Stimulated activated CD4-positive, alpha-beta T cell treated with anti-CD3 and anti-CD28 coated beads, TNF-alpha, amount 100 ng/mL, for 1 hour (primary cell): ENCODE measurements at regions not wholly inside any gene's neighbourhood (a gene's known extent, or its start where the extent isn't known, plus 50 kb on each side); places are given as distances from the start of the nearest gene placed in this dataset.
"Not testable (repeated sequence)": the region's sequence is repeated elsewhere in the genome, so short reads cannot be mapped to it uniquely, and the experiment has no call there.

Source experiments
- DNase-seq, 3 donors: peaks; one replicate each; pipeline ENCODE4 v3.0.0-alpha.2; 2020; ENCODE audit warnings: low read depth in 3 of 3, low spot score in 1 of 3

- no peak for DNase-seq
Measured at GRCh38 chr9:89926691-89927220, 321.9 kb downstream of the GADD45G start.

DNA sequence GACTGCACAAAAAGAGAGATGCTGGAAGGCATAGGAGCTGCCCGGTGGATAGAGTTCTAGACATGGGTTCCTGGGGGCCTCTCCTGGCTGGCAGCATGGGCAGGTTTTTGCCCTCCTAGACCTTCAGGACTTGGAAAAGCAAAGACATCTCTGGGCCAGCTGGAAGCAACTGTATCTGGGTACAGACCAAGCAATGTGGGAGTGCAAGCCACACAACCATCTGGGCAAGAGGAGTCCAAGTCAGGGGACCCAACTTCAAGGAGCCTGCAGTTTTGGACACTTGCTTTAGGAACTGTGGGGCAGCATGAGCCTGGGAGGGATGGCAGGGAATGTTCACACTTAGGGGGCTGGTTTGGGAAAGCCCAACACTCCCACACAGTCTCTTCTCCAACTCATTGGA, 323.3 kb downstream of the GADD45G start:
- no peak for DNase-seq

DNA sequence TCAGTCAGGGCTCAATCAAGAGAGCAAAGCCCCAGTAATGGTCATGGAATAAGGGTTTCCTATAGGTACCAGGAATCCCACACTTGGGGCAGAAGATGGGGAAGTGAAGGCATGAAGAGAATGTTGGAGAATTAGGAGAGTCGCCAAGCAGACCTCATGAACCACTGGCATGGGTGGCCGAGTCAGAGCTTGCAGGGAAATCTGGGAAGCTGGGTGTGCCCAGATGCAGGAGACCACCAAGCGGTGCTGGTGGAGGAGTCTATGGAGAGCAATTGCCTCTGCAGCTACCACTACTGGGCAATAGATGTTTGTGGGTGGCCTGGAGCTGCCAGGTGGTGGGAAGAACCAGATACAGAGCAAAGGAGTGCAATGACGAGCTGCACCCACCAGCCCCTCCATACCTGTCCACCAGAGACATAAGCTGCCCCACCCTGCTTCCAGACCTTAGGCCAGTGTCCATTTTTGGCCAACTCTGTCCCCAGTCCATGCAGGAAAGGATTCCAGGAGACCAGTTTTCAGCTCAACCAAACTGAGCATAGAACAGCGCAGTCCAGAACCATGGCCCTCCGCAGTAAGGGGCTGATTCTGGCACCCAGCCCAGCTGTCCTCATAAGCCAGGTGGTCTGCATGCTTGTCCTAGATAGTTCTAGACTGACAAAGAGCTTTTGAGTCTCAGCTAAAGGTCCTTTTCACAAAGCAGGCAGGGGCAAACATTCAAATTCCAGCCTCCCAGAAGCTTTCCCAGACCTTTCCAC, 323.9 kb downstream of the GADD45G start:
- DNase-seq, result no peak

DNA sequence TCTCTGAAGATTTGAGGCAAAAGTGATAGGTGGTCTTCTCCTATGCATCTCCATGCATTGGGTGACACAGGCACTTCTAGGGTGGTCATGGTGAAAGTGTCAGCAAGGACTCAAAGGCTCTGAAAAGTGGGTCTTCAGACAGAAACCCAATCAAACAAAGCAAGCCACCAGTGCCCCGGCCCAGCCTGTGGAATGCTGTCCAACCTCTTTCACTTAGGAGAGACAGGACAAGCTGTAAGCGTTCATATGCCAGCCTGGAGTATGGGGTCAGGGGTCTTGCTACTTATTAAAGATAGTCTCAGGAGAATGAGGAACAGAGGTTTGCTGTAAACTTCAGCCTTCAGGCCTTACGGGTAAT, 324.5 kb downstream of the GADD45G start:
- no peak for DNase-seq

DNA sequence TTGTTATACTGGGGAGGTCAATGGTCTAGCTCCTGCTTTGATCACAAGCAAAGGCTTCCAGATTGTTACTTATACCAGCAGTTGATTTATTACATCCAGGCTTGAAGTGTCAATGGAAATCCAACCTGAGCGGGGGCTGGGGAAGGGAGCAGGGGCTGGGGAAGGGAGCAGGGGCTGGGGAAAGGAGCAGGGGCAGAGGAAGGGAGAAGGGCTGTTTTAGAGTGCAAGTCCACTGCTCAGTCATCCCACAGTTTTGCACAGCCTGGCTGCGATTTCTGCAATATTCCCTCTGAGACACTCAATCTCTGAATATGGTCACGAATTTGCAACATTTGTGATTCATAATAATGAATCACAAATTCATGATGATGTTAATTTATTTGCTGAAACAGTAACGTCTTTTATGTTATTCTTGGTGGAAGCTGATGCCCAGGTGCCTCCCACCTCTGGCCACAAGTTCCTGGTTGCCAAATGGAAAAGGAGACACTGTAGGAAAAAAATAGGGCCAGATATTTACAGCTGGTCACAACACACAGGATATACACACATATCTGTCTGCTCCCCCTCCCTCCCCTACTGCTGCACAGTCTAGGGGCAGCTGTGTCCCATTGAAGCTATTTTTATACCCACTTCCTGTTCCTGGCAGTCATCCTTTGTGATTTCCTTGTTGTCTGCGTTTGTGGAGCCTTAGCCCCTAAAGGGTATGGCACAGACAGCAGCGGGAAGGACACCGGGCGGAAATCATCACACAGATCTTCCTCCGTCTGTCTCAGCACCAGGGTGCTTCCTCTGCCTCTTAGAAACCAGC, 325.1 kb downstream of the GADD45G start:
- no peak for DNase-seq

DNA sequence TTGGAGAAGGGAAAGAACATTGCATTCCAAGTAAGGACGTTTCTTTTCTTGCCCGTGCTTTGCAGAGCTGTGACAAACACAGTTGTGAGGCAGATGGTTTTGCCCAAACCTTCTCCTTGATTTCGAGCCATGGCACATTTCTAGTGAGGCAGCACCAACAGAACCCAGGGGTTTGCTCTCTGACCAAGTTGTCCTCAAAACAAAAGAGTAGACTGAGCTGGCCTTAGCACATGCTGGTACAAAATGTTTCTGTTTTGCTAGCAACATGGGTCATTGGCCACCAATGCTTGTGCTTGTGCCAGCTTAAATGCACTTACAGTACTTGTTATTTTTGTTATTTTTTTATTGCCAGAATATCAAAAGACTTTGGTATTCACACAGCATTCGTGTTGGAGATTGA, 328.8 kb downstream of the GADD45G start:
- no peak for DNase-seq

GRCh38 chr9:89935115-89935514, 330.3 kb downstream of the GADD45G start:
- no peak for DNase-seq

DNA sequence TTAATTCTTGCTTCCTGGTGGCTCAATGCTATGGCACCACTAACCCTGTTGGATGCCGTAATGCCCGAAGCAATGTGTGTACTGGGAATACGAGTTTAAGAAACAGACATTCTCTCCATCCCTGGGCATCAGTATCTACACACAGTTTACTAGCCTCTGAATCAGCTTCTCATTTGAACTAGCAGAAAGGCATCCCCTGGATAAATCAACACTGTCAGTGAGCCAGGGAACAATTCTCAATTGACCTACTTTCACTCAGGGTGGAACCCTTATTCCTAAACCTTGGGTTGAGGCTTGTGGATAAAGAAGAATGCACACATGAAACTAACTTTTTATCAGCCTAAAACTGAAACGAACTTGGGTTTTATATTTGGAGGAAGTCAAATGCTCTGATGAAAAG, 331.0 kb downstream of the GADD45G start:
- DNase-seq, result no peak

DNA sequence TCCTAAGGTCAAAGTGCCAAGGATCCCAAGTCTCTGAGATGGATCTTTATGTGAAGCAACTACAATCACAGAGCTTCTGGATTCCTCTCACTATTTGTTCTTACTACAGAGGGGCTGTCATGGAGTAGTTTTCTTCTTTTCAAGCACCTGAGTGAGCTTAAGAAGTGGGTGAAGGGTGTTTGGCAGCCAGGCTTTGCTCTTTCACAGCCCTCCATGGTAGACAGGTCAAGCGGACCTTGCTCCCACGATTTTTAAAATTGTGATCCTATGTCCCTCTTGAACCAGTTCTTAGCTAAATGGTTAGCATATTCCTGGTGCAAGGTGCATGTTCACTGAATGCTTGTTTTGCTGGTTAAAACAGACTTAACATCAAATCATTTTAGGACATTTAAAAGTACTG, 332.2 kb downstream of the GADD45G start:
- no peak for DNase-seq

- no peak for DNase-seq
Measured at GRCh38 chr9:89939181-89939580, 334.4 kb downstream of the GADD45G start.

DNA sequence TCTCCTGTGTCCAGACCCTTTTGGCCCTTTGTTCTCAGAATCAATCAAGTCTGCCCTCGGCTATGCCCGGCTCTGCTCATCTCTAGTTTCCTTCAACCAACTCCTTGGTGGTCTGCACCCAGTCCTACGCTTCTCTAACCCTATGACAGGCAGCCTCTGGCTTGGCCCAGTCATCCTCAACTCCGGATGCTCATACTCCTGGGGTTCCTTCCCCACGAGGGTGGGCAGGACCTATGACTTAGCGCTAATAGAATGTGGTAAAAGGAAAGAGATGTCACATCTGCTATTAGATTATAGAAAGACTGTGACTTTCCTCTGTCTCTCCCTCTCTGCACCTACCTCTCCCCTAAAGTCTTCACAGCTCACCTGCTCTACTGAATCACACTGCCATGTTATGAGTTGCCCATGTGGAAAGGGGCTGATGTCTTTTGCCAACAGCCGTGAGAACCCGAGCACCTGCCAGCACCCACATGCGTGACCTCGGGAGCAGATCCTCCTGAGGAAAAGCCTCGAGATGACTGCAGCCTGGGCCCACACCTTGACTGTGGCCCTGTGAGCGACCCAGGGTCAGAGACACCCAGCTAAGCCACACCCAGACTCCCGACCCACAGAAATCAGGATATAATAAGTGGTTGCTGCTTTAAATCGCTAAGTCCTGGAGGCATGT, 334.9 kb downstream of the GADD45G start:
- DNase-seq, result no peak

DNA sequence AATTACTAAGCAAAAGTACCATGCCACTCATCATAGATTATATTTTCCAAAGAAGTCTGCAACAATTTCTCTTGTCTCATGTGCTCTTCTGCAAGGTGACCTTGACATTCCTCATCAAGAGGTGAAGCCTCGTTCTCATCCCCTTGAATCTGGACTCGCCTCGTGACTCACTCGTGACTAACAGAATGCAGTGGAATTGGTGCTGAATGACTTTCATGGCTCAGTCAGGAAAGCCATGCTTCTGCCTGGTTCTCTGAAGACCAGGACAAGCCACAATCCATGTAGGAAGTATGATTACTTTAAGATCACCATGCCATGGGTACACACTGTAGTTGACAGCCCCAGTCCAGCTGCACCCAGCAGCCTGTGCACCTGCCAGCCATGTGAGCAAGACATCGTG, 335.8 kb downstream of the GADD45G start:
- DNase-seq, result no peak

DNA sequence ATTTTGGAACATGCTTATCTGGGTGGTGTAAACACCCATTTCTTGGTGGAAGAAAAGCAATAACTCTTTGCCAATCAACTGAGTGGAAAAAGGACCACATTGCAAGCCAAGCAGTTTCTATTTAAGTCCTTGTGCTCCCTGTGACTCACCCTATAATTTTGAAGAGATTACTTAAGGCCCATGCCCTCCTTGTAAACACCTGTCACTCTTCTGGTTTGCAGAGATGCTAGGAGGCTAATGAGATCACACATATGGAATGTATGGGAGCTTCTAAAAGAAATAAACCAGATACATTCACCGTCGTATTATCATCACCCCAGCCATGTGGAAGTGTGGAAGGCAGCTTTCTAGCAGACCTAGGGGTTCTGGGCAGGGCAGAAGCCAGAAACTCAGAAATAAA, 337.1 kb downstream of the GADD45G start:
- no peak for DNase-seq

- no peak for DNase-seq
Measured at GRCh38 chr9:89942643-89943042, 337.8 kb downstream of the GADD45G start.

DNA sequence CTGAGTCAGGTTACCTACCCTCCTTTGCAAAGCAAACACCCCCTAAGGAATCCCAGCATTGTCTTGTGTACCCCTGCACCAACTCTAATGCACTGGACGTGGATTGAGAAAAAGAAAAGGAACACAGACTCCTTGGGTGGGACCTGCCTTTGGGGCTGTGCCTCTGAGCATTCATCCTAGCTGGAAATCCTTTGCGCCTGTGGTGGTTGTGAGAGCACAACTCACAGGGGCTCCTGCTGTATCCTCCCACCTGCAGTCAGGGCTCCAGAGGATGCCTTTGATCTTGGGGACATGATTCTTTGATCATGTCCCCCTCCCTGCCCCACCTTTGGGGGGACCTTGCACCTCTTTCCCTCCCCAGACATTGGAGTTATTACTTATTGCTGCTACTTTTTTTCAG, 338.5 kb downstream of the GADD45G start:
- no peak for DNase-seq

GRCh38 chr9:89943728-89944127, 338.9 kb downstream of the GADD45G start:
- no peak for DNase-seq

GRCh38 chr9:89945133-89945532, 340.3 kb downstream of the GADD45G start:
- DNase-seq, result no peak

- no peak for DNase-seq
Measured at GRCh38 chr9:89946741-89947140, 341.9 kb downstream of the GADD45G start.

GRCh38 chr9:89949111-89949510, 344.3 kb downstream of the GADD45G start:
- DNase-seq, result no peak

DNA sequence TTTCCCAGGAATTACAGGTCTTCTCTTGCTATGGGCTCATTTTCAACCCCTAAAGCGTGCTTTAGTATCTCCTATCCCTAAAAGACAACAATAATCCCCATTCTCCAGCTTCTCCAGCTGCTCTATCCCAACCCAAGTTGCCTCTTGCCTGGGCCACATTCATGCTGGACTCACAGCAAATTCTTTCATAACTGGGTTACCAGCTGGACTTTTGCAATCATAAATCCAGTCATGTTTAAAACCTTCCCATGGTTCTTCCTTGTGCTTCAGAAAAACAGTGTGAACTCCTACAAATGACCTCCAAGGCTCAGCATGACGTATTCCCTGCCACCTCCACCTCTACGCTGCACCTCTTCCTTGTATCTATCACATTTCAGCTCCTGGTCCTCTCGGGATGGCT, 346.9 kb downstream of the GADD45G start:
- DNase-seq, result no peak

DNA sequence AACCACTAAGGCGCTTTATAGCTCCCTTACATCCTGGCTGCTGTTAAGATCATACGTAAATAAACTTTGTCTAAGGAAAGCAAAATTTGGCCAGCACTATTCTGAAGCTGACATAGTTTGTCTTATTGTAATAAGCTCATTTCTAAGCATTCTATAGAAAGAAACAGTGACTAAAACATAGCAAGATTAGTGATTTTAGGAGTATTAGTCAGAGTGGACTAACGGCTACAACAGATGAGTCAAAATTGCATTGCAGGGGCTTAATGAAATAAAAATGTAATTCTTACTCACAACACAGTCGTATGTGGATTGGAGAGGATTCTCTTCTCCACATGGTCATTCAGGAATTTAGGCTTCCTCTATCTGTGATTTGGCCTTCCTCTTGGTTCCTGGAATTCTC, 347.6 kb downstream of the GADD45G start:
- no peak for DNase-seq

DNA sequence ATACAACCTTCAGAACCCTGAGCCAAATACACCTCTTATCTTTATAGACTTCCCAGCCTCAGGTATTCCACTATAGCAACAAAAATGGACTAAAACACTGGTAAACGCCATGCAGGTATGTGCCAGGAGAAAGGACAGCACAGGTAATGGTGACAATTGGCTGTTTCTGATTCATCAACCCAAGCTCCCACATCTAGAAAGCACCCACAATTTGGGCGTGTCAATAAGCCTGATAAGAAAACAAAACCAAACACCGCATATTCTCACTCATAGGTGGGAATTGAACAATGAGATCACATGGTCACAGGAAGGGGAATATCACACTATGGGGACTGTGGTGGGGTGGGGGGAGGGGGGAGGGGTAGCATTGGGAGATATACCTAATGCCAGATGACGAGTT, 348.5 kb downstream of the GADD45G start:
- not testable (repeated sequence) for DNase-seq
